GM19351 (cell line): ENCODE measurements at regions not wholly inside any gene's neighbourhood (a gene's known extent, or its start where the extent isn't known, plus 50 kb on each side); places are given as distances from the start of the nearest gene placed in this dataset.

Experiments used
- ATAC-seq: cut with Tn5 transposase; IDR thresholded peaks from one replicate; pipeline ENCODE4 v1.9.1; 2021; ENCODE audit warnings: mild to moderate bottlenecking, moderate library complexity; ENCODE audit not compliant: unreplicated experiment

DNA sequence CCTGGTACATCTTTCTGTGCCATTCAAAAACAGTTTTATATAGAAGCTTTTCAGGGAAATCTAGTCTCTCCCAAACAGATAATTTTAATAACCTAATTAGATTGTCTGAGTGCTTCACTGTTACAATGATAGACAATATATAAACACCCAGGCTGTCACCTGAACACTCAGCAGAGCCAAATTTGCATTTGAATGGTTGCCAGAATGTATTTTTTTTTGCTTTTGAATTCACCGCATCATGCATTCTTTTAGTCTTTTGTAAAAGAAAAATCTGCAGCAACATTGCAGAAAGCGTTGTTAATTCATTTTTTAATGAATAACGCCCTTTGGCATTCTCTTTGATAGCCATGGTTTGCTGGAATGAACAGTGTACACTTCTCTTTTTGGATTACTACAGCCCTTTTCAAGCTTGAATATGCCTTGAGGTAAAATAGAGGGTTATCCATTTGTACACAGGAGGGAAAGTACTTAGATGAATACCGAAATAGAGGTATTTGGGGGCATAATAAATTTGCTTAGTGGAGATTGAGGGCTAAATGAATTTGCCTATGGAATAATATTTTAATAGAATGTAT is 175.0 kb upstream of the EPHA5 start:
- no peak for ATAC-seq

GRCh38 chr4:65839164-65839931 is 169.1 kb upstream of the EPHA5 start:
- ATAC-seq, result no peak

GRCh38 chr4:65834707-65835106 is 164.4 kb upstream of the EPHA5 start:
- no peak for ATAC-seq

- ATAC-seq, result no peak
These were observed 161.5 kb upstream of the EPHA5 start for GRCh38 chr4:65831828-65832227.

GRCh38 chr4:65825116-65825753 is 154.9 kb upstream of the EPHA5 start:
- no peak for ATAC-seq

DNA sequence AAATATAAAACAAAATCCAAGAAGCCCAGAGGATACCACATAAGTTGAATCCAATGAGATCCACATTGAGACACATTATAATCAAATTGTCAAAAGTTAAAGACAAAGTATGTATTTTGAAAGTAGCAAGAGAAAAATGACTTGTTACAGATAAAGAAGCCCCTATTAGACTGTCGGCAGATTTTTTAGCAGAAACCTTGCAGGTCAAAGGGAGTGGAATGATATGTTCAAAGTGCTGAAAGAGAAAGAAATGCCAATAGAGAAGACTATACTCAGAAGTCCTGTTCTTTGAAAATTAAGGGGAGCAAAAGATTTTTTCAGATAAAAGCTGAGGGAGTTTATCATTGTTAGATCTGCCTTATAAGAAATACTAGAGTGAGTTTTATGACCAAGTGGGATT is 148.9 kb upstream of the EPHA5 start:
- ATAC-seq, result no peak

DNA sequence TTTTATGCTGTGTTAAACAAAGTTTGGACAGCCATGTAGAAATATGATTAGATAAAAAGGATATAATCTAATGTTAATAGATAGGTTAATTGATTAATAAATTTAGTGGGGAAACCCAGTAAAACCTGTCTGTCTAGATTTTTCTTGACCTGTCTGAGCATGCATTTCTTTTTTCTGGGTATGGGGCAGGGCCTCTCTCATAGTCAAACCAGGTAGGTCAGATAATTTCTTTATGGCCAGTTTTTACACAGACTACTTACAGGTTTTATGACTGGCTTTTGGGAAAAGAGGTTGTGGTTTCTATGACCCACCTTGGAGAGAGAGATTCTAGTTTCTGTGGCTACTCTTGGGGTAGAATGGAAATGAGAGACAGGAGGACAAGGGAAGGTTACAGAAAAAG is 135.6 kb upstream of the EPHA5 start:
- ATAC-seq, result no peak

GRCh38 chr4:65799513-65799912 is 129.2 kb upstream of the EPHA5 start:
- no peak for ATAC-seq

DNA sequence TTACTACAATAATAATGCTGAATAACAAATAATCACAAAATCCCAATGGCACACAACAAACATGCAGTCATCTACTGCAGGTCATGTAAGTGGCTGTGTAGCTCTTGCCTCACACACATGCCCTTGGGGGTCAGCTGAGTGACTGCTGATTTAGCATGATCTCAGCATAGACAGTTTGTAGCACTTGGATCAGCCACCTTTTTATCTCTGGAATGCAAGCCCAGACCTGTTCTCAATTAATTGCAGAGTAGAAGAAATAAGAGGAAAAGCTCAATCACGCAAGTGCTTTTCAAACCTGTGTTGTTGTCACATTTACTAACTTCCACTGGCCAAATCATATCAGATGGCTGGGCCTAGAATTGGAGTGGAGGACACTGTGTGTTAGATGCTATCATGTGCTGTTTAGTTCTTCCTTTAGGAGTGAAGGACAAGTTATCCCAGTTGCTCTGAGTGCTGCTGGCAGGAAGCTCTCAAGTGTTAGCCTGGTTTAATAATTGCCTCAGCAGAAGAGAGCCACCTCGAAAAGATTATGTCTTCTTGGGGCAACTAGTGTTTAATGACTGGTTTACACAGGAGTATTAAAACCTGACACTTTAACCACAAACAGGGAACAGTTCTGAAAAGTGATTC is 128.3 kb upstream of the EPHA5 start:
- ATAC-seq, result no peak

DNA sequence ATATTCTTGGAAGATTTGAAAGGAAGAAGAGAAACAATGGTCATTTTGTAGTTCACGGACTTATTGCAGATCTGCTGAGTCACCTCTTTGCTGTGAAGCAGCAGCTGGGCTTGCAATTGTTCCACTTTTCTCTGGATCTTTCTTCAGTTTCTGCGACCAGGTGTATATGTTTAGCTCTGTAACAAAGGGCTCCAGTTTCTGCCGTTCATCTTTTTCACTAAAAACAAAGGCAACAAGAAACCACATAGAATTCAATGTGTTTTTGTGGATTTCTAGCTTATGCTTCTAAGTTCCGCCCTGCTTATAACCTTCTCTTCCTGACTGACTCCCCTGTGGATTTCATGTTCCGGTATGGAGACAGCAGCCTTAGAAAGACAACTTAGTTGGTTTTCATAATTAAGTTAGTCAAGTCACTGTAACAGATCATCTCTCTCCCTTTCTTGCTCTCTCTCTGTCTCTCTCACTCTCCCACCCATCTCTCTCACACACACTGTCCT is 121.6 kb upstream of the EPHA5 start:
- no peak for ATAC-seq

DNA sequence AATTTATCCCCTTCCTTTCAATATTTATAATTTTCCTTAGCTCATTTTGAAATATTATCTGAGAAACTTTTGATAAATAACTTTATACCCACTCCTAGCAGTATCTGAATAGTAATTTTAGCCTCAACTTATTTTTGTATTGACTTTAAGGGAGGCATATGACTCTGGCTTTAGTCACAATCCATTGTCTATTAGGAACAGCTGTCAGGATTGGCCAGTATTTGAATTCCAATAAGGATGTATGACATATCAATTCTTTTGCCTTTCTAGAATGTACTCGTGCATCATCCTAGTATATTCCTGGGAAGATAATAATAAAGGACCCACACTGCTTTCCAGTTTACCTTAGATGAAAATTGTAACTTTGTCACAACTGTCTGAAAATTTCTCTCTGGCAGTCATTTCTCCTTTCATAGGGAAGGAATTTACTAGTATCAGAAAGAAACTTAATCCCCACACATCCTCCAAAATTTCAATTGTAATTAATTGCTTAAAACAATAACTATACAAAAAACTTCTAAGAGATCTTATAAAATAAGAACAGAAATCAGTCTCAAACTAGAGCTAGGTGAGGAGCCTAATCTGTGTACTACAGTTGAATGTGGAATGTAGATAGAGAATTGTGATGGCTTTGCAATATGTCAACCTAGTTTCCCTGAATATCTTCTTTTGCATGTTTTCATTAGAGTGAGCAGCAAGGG is 121.0 kb upstream of the EPHA5 start:
- no peak for ATAC-seq

DNA sequence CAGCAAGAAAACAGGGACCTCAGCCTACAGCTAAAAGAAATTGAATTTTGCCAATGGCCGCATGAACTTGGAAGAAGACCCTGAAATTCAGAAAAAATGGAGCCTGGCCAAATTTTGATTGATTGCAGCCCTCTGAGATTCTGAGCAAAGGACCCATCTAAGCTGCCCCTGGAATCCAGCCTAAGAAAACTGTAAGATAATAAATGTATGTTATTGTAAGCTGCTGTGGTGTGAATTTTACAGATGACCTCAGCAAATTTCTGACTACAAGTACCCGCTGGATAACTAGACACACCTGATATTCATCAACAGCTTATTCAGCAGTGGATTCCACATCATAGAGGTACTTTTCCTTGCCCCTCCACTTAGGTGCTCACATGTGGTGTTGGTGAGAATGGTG is 119.5 kb upstream of the EPHA5 start:
- no peak for ATAC-seq

DNA sequence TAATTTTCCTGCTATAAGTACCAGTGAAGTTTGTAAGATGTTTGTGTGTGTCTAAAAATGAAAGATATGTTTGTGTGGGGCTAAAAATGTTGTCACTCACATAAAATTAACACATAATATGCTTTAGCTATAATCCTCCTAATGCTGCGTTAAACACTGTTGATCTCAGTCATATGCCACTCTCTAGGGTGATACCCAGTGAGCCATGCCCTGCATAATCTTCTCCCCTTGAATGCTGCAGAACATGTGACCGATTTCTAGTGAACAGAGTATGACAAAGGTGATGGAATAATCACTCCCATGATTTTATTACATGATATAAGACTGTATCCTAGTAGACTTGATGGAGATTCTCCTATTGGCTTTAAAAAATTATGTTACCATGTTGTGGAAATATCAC is 119.1 kb upstream of the EPHA5 start:
- no peak for ATAC-seq

- ATAC-seq, result no peak
These were observed 107.0 kb upstream of the EPHA5 start for GRCh38 chr4:65777270-65777669.

- ATAC-seq, result no peak
These were observed 103.3 kb upstream of the EPHA5 start for GRCh38 chr4:65773636-65774035.

GRCh38 chr4:65747386-65747785 is 77.1 kb upstream of the EPHA5 start:
- ATAC-seq, result no peak

- no peak for ATAC-seq
These were observed 67.8 kb upstream of the EPHA5 start for GRCh38 chr4:65738134-65738533.

DNA sequence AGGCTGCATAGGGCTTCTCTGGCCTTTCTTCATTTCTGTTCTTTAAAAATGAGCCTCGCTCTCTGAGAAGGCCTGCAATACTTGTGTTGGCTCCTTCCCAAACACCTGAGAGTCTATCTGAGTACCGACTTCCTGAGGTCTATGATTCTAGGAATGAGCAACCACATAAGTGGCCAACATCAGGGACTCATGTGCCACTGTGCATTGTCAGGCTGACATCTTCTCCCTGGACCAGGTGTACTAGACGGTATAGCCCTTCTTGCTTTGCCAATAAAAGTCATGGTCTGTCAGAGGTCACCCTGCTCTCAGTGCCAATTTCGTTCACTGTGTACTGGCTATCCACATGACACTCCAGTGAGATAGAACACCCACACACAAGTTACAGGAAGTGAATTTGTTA is 67.4 kb upstream of the EPHA5 start:
- no peak for ATAC-seq

DNA sequence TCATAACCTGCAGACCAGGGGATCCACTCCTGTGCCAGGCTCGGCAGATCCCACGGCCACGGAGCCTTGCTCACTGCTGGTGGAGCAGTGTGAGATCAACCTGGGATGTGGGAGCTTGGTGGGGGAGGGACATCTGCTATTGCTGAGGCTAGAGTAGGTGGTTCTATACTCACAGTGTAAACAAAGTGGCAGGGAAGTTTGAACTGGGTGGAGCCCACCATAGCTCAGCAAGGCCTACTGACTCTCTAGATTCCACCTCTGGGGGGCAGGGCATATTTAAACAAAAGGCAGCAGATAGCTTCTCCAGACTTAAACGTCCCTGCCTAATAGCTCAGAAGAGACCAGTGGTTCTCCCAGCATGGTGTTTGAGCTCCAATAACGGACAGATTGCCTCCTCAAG is 54.7 kb upstream of the EPHA5 start:
- no peak for ATAC-seq
